B cell (primary cell): ENCODE measurements at regions not wholly inside any gene's neighbourhood (a gene's known extent, or its start where the extent isn't known, plus 50 kb on each side); places are given as distances from the start of the nearest gene placed in this dataset.

Source experiments
- ATAC-seq: fragments of 200-7000 bp; cut with Tn5 transposase; one replicate; pipeline ENCODE4 v1.10.0; 2021; ENCODE audit warnings: low read depth, mild to moderate bottlenecking, moderate number of reproducible peaks, moderate library complexity
- CTCF ChIA-PET: fragments of 350-600 bp; sonication (Branson Sonifier 250); formaldehyde crosslinking; loops from one replicate; lab custom pipeline; 2021; ENCODE audit warnings: antibody characterized with exemption, inconsistent platforms; lab: Charles Lee
- POLR2A ChIA-PET: fragments of 350-600 bp; sonication (Branson Sonifier 250); formaldehyde crosslinking; loops from one replicate; lab custom pipeline; 2021; ENCODE audit warnings: antibody characterized with exemption; lab: Charles Lee
- DNase-seq: peaks from one replicate; pipeline ENCODE4 v3.0.0; 2013
- H2AFZ ChIP-seq: 2 replicates; pipeline ENCODE4 v1.6.1; 2012; ENCODE audit warnings: mild to moderate bottlenecking, low read depth, low read length; ENCODE audit not compliant: insufficient read depth, poor library complexity, severe bottlenecking
- H3K27ac ChIP-seq, 2 donors: 1 replicate in 1 of 2; 2 replicates in 1 of 2; pipeline ENCODE4 v1.5.1; 2012 to 2013; ENCODE audit warnings: low read length in 2 of 2, mild to moderate bottlenecking in 2 of 2, moderate library complexity in 1 of 2
- H3K27me3 ChIP-seq, 4 experiments: fragments of 200-600 bp in 1 of 4; sonication (generic) in 1 of 4; replicated peaks in 1 of 4; 1 replicate in 2 of 4; 2 replicates in 2 of 4; pipeline versions ENCODE4 v1.6.1 to v1.7.0; 2013 to 2016; ENCODE audit warnings: low read length in 3 of 4, mild to moderate bottlenecking in 2 of 4, mixed read lengths in 1 of 4, moderate library complexity in 1 of 4; ENCODE audit not compliant: insufficient read depth in 4 of 4, control insufficient read depth in 3 of 4; ENCODE audit errors: control extremely low read depth in 1 of 4
- H3K36me3 ChIP-seq, 2 experiments: replicated peaks in 1 of 2; 1 replicate in 1 of 2; 2 replicates in 1 of 2; pipeline versions ENCODE4 v1.6.1 to v1.7.1; 2013; ENCODE audit warnings: low read length in 1 of 2; ENCODE audit not compliant: insufficient read depth in 2 of 2, control insufficient read depth in 1 of 2; ENCODE audit errors: control extremely low read depth in 1 of 2, extremely low read depth in 1 of 2
- H3K4me1 ChIP-seq, 2 donors: fragments of 200-600 bp in 1 of 2; sonication (generic) in 1 of 2; 1 replicate in 1 of 2; 2 replicates in 1 of 2; pipeline versions ENCODE4 v1.5.1 to v1.6.1; 2013 to 2017; ENCODE audit warnings: low read length in 2 of 2; ENCODE audit not compliant: control insufficient read depth in 2 of 2, insufficient read depth in 2 of 2
- H3K4me2 ChIP-seq: replicated peaks from 2 replicates; pipeline ENCODE3; 2012; ENCODE audit warnings: mild to moderate bottlenecking, low read depth, low read length; ENCODE audit not compliant: poor library complexity, severe bottlenecking
- H3K4me3 ChIP-seq, 5 experiments: fragments of 200-600 bp in 1 of 5; sonication (generic) in 1 of 5; 1 replicate in 3 of 5; 2 replicates in 2 of 5; pipeline versions ENCODE4 v1.5.1 to v1.7.0; 2011 to 2016; ENCODE audit warnings: low read length in 4 of 5, mild to moderate bottlenecking in 4 of 5, low read depth in 2 of 5, control low read depth in 1 of 5, moderate library complexity in 1 of 5; ENCODE audit not compliant: insufficient read depth in 1 of 5; ENCODE audit errors: control extremely low read depth in 1 of 5, extremely low read depth in 1 of 5
- H3K79me2 ChIP-seq: fragments of 200-600 bp; sonication (generic); one replicate; pipeline ENCODE4 v1.6.0; 2016; ENCODE audit warnings: low read length; ENCODE audit not compliant: control insufficient read depth, insufficient read depth
- H3K9ac ChIP-seq: fragments of 200-600 bp; sonication (generic); 2 replicates; pipeline ENCODE4 v1.6.1; 2017; ENCODE audit warnings: mild to moderate bottlenecking, low read length, moderate library complexity
- H3K9me3 ChIP-seq, 3 donors: one replicate each; pipeline versions ENCODE4 v1.6.1 to v1.7.1; 2013; ENCODE audit warnings: low read length in 2 of 3; ENCODE audit not compliant: control insufficient read depth in 2 of 3, insufficient read depth in 1 of 3; ENCODE audit errors: control extremely low read depth in 1 of 3
- H4K20me1 ChIP-seq: 2 replicates; pipeline ENCODE4 v1.6.0; 2012; ENCODE audit warnings: mild to moderate bottlenecking, low read length; ENCODE audit not compliant: insufficient read depth, control insufficient read depth, poor library complexity, severe bottlenecking
- H3K27ac Mint-ChIP-seq: one replicate; pipeline ENCODE4 v1.8.0; 2021; ENCODE audit warnings: mixed read lengths
- H3K27me3 Mint-ChIP-seq: one replicate; pipeline ENCODE4 v1.8.0; 2021; ENCODE audit warnings: mixed read lengths
- H3K4me1 Mint-ChIP-seq: one replicate; pipeline ENCODE4 v1.8.0; 2021; ENCODE audit warnings: mixed read lengths
- H3K4me3 Mint-ChIP-seq: one replicate; pipeline ENCODE4 v1.8.0; 2021; ENCODE audit warnings: mixed read lengths
- H3K9me3 Mint-ChIP-seq: one replicate; pipeline ENCODE4 v1.8.0; 2022; ENCODE audit warnings: mixed read lengths; ENCODE audit not compliant: insufficient read depth
- CTCF ChIP-seq: fragments of 200-600 bp; IDR thresholded peaks from one replicate; pipeline ENCODE4 v1.8.0; 2022; ENCODE audit warnings: antibody characterized with exemption, mild to moderate bottlenecking
- EZH2 ChIP-seq: IDR thresholded peaks from 2 replicates; pipeline ENCODE4 v1.6.1; 2012; ENCODE audit warnings: borderline replicate concordance, low read depth, mild to moderate bottlenecking, moderate library complexity, low read length; ENCODE audit not compliant: insufficient read depth, poor library complexity, severe bottlenecking
- WGBS: methylation state at CpG from one replicate; pipeline ENCODE4 v1.1.5; 2013; ENCODE audit warnings: missing lambda C conversion rate; ENCODE audit not compliant: insufficient coverage; 5-methylcytosine and 5-hydroxymethylcytosine counted together
- intact Hi-C: fragments of 100-400 bp; cut with micrococcal nuclease; formaldehyde crosslinking; loops from one replicate; pipeline ENCODE4 v1.10.0; 2022

DNA sequence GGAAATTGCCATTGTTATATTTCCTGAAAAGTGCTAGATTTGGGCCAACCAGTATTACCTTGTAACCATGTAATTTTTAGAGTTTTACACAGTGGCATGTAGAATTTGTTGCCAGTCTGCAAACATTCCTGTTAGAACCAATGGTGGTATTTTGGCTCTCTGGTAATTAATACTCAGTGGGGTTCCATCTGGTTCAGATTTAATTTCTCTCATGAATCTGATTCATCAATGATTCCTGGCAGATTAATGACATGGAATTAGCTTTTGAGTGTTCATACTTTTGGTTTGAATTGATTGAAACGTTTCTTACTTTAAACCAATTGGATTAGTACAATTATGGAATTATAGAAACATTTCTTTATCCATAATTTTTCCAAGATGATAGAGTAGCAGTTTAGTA is 93.2 kb downstream of the MC4R start:
- Histone ChIP-seq H4K20me1 (no peaks in the 10 kb centered on the region), H3K9me3 (no peaks in the 10 kb centered on the region), H3K4me1 (no peaks in the 10 kb centered on the region), H3K9ac (no peak overlapping the region), H3K4me3 (no peak overlapping the region), H2AFZ (no peak overlapping the region), H3K27me3 (no peaks in the 10 kb centered on the region), H3K79me2 (no peaks in the 10 kb centered on the region), H3K27ac (no peak overlapping the region), H3K4me2 (no peak overlapping the region), H3K36me3 (no peaks in the 10 kb centered on the region)
- Mint-ChIP-seq H3K27me3 (no peaks in the 10 kb centered on the region), H3K4me1 (no peaks in the 10 kb centered on the region), H3K4me3 (no peak overlapping the region), H3K9me3 (no peaks in the 10 kb centered on the region), H3K27ac (no peak overlapping the region)
- DNase-seq (no peak), ATAC-seq (no peak)
- ChIA-PET POLR2A (no interaction called here), CTCF (no interaction called here)
- no CpG with 5 or more reads among the region's 1 CpG for WGBS
- TF ChIP-seq EZH2, result no peak
- TF ChIP-seq CTCF, result no peak
- intact Hi-C loops, result no loop called here

- CTCF ChIA-PET, result no interaction called here
- H3K9me3 Mint-ChIP-seq, result no peaks in the 10 kb centered on the region
- no peak overlapping the region for H3K9ac ChIP-seq
- H3K4me2 ChIP-seq, result no peak overlapping the region
- H3K9me3 ChIP-seq, result no peaks in the 10 kb centered on the region
- H4K20me1 ChIP-seq, result no peaks in the 10 kb centered on the region
- H3K4me3 Mint-ChIP-seq, result no peak overlapping the region
- no peak for ATAC-seq
- no peak for DNase-seq
- H3K4me1 Mint-ChIP-seq, result no peaks in the 10 kb centered on the region
- H3K4me3 ChIP-seq, result no peak overlapping the region
- no peak overlapping the region for H2AFZ ChIP-seq
- H3K36me3 ChIP-seq, result no peaks in the 10 kb centered on the region
- POLR2A ChIA-PET, result no interaction called here
- intact Hi-C loops, result no loop called here
- TF ChIP-seq EZH2, result no peak
- no peak for TF ChIP-seq CTCF
- no CpG with 5 or more reads among the region's 4 CpGs for WGBS
- no peaks in the 10 kb centered on the region for H3K79me2 ChIP-seq
- no peaks in the 10 kb centered on the region for H3K4me1 ChIP-seq
- no peak overlapping the region for H3K27ac ChIP-seq
- H3K27ac Mint-ChIP-seq, result no peak overlapping the region
- H3K27me3 ChIP-seq, result no peaks in the 10 kb centered on the region
- H3K27me3 Mint-ChIP-seq, result no peaks in the 10 kb centered on the region
Observed at GRCh38 chr18:60277855-60278480, 94.6 kb downstream of the MC4R start.
